ENCODE measurements at regions not wholly inside any gene's neighbourhood (a gene's known extent, or its start where the extent isn't known, plus 50 kb on each side); places are given as distances from the start of the nearest gene placed in this dataset.

DNA sequence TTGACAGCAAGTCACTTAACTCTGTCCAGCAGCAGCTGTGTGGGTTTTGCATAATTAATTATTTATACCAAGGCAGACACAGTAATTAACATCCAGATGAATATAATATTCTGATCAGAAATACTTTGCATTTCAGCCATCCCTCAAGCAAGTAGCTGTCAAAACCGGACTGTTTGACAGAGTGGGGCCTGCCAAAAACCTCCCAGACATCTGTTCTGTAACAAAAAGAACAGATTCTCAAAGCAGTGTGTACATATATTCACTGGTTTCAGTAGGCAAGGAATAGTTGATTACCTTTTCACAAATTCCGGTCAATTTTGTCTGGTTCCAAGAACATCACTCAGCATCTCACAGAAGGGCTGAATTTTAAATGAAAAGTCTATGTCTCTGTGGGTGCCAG, 291.6 kb downstream of the CMPK2 start:
- TF ChIP-seq, protein P1, sequence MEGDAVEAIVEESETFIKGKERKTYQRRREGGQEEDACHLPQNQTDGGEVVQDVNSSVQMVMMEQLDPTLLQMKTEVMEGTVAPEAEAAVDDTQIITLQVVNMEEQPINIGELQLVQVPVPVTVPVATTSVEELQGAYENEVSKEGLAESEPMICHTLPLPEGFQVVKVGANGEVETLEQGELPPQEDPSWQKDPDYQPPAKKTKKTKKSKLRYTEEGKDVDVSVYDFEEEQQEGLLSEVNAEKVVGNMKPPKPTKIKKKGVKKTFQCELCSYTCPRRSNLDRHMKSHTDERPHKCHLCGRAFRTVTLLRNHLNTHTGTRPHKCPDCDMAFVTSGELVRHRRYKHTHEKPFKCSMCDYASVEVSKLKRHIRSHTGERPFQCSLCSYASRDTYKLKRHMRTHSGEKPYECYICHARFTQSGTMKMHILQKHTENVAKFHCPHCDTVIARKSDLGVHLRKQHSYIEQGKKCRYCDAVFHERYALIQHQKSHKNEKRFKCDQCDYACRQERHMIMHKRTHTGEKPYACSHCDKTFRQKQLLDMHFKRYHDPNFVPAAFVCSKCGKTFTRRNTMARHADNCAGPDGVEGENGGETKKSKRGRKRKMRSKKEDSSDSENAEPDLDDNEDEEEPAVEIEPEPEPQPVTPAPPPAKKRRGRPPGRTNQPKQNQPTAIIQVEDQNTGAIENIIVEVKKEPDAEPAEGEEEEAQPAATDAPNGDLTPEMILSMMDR (IDR thresholded peaks at IDR 0.05) = no peak
- TF ChIP-seq, protein P2, sequence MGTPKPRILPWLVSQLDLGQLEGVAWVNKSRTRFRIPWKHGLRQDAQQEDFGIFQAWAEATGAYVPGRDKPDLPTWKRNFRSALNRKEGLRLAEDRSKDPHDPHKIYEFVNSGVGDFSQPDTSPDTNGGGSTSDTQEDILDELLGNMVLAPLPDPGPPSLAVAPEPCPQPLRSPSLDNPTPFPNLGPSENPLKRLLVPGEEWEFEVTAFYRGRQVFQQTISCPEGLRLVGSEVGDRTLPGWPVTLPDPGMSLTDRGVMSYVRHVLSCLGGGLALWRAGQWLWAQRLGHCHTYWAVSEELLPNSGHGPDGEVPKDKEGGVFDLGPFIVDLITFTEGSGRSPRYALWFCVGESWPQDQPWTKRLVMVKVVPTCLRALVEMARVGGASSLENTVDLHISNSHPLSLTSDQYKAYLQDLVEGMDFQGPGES (IDR thresholded peaks at IDR 0.05; ENCODE audit: low read depth, low read length) = no peak
- TF ChIP-seq EP300 (IDR thresholded peaks at IDR 0.05; ENCODE audit: borderline replicate concordance in 1 of 2, low read depth in 1 of 2, low read length in 1 of 2) (no peak), MXI1 (IDR thresholded peaks at IDR 0.05; ENCODE audit: low read depth, low read length) (no peak)
- TF ChIP-seq, protein P3, sequence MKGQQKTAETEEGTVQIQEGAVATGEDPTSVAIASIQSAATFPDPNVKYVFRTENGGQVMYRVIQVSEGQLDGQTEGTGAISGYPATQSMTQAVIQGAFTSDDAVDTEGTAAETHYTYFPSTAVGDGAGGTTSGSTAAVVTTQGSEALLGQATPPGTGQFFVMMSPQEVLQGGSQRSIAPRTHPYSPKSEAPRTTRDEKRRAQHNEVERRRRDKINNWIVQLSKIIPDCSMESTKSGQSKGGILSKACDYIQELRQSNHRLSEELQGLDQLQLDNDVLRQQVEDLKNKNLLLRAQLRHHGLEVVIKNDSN (IDR thresholded peaks at IDR 0.05; ENCODE audit: borderline replicate concordance, low read depth) = no peak

Data from SK-N-SH (cell line).